Parathyroid adenoma (tissue), 2 donors: ENCODE measurements at regions not wholly inside any gene's neighbourhood (a gene's known extent, or its start where the extent isn't known, plus 50 kb on each side); places are given as distances from the start of the nearest gene placed in this dataset.

Experiments used
- H2AFZ ChIP-seq: fragments of 300-600 bp; sonication (generic); one replicate; pipeline ENCODE4 v1.7.0; 2017; ENCODE audit warnings: antibody characterized with exemption, mild to moderate bottlenecking
- H3K27ac ChIP-seq: fragments of 300-600 bp; sonication (generic); one replicate; pipeline ENCODE4 v1.7.0; 2017
- H3K27me3 ChIP-seq: fragments of 300-600 bp; sonication (generic); one replicate; pipeline ENCODE4 v1.7.0; 2017; ENCODE audit warnings: low read length; ENCODE audit not compliant: control insufficient read depth, insufficient read depth
- H3K36me3 ChIP-seq: fragments of 300-600 bp; sonication (generic); one replicate; pipeline ENCODE4 v1.7.0; 2017; ENCODE audit warnings: low read length; ENCODE audit not compliant: control insufficient read depth, insufficient read depth
- H3K4me1 ChIP-seq: fragments of 300-600 bp; sonication (generic); one replicate; pipeline ENCODE4 v1.7.0; 2017; ENCODE audit warnings: control low read depth
- H3K4me2 ChIP-seq: fragments of 300-600 bp; sonication (generic); one replicate; pipeline ENCODE4 v1.7.0; 2017; ENCODE audit warnings: low read length
- H3K4me3 ChIP-seq: fragments of 300-600 bp; sonication (generic); one replicate; pipeline ENCODE4 v1.7.0; 2017; ENCODE audit warnings: low read depth, low read length
- H3K79me2 ChIP-seq: fragments of 300-600 bp; sonication (generic); one replicate; pipeline ENCODE4 v1.7.0; 2017; ENCODE audit warnings: control low read depth
- H3K9ac ChIP-seq: fragments of 300-600 bp; sonication (generic); one replicate; pipeline ENCODE4 v1.7.0; 2017; ENCODE audit warnings: mild to moderate bottlenecking
- H3K9me3 ChIP-seq: fragments of 300-600 bp; sonication (generic); one replicate; pipeline ENCODE4 v1.7.0; 2017; ENCODE audit warnings: low read length; ENCODE audit not compliant: control insufficient read depth
- CTCF ChIP-seq: fragments of 300-600 bp; sonication (generic); IDR thresholded peaks from one replicate; pipeline ENCODE4 v1.7.0; 2017; ENCODE audit warnings: antibody characterized with exemption, mild to moderate bottlenecking
- donor health status: primary hyperparathyroidism.

DNA sequence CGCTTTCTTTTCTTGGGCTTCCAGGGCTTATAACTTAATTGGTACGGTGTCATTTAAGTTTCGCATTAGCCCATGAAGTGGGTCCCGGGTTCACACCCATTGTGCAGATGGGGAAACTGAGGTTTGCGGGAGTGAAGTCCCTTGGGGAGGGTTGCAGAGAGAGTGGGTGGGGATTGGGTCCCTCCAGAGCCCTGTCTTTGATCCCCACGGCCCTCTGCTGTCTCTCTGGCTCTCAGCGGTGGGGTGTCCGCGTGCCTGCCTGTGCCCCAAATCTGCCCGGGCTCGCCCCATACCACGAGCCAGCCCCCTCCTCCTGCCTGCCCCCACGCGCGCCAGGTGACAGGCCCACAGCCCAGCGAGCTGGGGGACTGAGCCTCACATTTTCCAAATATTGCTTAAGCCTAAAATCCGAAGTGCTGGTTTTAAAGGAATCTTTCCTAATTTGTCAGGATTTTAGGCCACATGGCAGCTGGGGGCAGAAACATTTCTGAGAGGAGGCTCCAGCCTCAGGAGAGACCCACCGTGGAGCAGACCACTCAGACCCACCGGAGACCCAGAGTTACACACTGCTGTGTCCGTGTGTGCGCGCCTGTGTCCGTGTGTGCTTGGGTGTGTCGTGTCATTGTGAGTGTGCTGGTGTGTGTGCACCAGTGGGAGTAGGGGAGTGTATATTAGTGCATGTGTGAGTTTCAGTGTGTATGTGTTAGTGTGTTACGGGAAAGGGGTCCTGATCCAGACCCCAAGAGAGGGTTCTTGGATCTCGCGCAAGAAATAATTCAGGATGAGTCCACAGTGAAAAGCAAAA, 159.5 kb upstream of the IER5L start:
- no peak overlapping the region for H3K27ac ChIP-seq
- no peak overlapping the region for H3K4me2 ChIP-seq
- peak overlapping the region; percentile 77 for H2AFZ ChIP-seq
- no peak overlapping the region for H3K9ac ChIP-seq
- no peaks in the 10 kb centered on the region for H3K79me2 ChIP-seq
- TF ChIP-seq CTCF = no peak
- no peaks in the 10 kb centered on the region for H3K27me3 ChIP-seq
- peaks cover 8% of the 10 kb centered on the region for H3K4me1 ChIP-seq
- no peaks in the 10 kb centered on the region for H3K36me3 ChIP-seq
- H3K9me3 ChIP-seq = no peaks in the 10 kb centered on the region
- no peak overlapping the region for H3K4me3 ChIP-seq

DNA sequence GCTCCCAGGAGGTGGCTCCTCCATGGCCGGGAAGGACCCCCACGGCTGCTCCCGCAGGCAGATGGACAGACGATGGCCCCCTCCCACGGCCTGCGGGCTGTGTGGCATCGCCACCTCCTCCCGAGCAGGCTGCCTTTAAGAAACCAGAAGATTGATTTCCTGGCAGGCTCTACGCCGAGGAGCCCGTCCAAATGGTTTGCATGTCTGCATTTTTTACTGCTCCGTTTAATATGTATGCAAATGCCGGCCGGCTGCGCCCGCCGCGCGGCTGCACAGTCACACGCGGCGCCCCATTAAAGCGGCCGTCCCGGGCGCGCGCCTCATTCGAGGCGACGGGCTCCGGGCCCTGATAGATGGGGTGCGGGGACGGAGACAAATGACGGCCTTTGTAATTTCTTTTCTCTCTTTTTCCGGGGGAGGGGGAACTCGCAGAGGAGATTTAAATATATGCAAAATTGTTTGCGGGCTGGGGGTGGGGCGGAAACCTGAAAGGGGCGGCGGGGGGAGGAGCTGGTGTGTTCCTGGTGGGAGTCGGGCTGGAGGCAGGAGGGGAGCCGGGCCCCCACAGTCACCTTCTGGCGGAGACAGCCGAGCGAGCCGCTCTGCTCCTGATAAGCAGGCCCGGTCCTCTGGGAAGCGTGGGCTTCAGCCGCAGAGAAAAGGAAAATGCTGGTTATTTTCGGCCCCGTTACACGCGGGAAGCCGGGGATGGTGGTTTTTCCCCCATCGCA, 158.7 kb upstream of the IER5L start:
- Histone ChIP-seq H3K27ac (no peak overlapping the region), H2AFZ (peak overlapping the region; percentile 77), H3K9ac (no peak overlapping the region), H3K36me3 (no peaks in the 10 kb centered on the region), H3K79me2 (no peaks in the 10 kb centered on the region), H3K9me3 (no peaks in the 10 kb centered on the region), H3K27me3 (no peaks in the 10 kb centered on the region), H3K4me3 (peak overlapping the region; percentile 19), H3K4me2 (peak overlapping the region; percentile 56), H3K4me1 (peaks cover 8% of the 10 kb centered on the region)
- no peak for TF ChIP-seq CTCF

- TF ChIP-seq CTCF = no peak
- Histone ChIP-seq H2AFZ (peak overlapping the region; percentile 77), H3K27me3 (no peaks in the 10 kb centered on the region), H3K36me3 (no peaks in the 10 kb centered on the region), H3K27ac (no peak overlapping the region), H3K4me1 (peaks cover 8% of the 10 kb centered on the region), H3K9ac (no peak overlapping the region), H3K4me3 (no peak overlapping the region), H3K9me3 (no peaks in the 10 kb centered on the region), H3K79me2 (no peaks in the 10 kb centered on the region), H3K4me2 (peak overlapping the region; percentile 56)
Measured at GRCh38 chr9:129336130-129336528, 158.1 kb upstream of the IER5L start.

DNA sequence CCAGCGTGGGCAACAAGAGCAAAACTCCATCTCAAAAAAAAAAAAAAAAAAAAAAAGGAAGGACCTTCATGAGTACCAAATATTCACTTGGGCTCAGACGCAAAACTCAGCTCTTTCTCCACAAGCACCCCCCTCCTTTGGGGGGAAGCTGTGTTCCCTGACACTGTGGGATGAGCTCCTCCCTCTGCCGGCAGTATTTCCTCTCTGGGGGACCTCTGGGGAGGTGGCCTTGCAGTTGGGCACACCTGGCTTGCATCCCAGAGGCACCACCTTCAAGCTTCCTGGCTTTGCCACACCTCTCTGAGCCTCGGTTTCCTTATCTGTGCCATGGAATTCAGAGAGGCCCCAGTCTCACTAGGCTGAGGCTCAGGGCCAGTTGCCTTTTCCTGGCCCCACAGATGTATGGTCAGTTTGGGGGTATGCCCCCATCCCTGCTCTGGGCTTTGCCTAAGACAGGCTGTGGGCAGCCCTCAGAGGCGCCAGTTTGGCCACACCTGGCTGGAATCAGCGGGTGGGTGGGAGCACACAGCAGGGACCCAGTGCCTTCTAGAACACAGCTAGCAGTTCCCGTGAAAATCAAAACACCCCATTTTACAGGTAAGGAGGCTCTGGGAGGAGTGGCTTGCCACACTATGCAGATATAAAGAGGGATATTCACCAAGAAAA, 157.5 kb upstream of the IER5L start:
- Histone ChIP-seq H3K79me2 (no peaks in the 10 kb centered on the region), H3K27ac (no peak overlapping the region), H3K27me3 (no peaks in the 10 kb centered on the region), H2AFZ (no peak overlapping the region), H3K4me1 (peaks cover 8% of the 10 kb centered on the region), H3K4me3 (no peak overlapping the region), H3K9me3 (no peaks in the 10 kb centered on the region), H3K4me2 (no peak overlapping the region), H3K9ac (no peak overlapping the region), H3K36me3 (no peaks in the 10 kb centered on the region)
- TF ChIP-seq CTCF = no peak
